WTC11 (cell line): ENCODE measurements at regions not wholly inside any gene's neighbourhood (a gene's known extent, or its start where the extent isn't known, plus 50 kb on each side); places are given as distances from the start of the nearest gene placed in this dataset.

Experiments
- ATAC-seq: fragments of 200-7000 bp; cut with Tn5 transposase; 2 replicates; pipeline ENCODE4 v1.10.0; 2021; ENCODE audit warnings: mild to moderate bottlenecking, moderate library complexity
- CTCF ChIA-PET: fragments of 300-600 bp; sonication (Branson Sonifier 250); formaldehyde crosslinking; loops from one replicate; lab custom pipeline; 2021; ENCODE audit warnings: antibody characterized with exemption; lab: Charles Lee
- POLR2A ChIA-PET: fragments of 350-600 bp; sonication (Branson Sonifier 250); formaldehyde crosslinking; loops from one replicate; lab custom pipeline; 2021; ENCODE audit warnings: antibody characterized with exemption; lab: Charles Lee
- DNase-seq: peaks from one replicate; pipeline ENCODE4 v3.0.0; 2021; ENCODE audit warnings: low spot score
- H3K27ac Mint-ChIP-seq: 2 replicates; pipeline ENCODE4 v1.8.0; 2021; ENCODE audit warnings: mixed read lengths
- H3K27me3 Mint-ChIP-seq: 2 replicates; pipeline ENCODE4 v1.8.0; 2021; ENCODE audit warnings: low read depth, mild to moderate bottlenecking, moderate library complexity, mixed read lengths
- H3K36me3 Mint-ChIP-seq: 2 replicates; pipeline ENCODE4 v1.8.0; 2021; ENCODE audit warnings: mixed read lengths
- H3K4me1 Mint-ChIP-seq: 2 replicates; pipeline ENCODE4 v1.8.0; 2022; ENCODE audit warnings: mixed read lengths
- H3K4me3 Mint-ChIP-seq: 2 replicates; pipeline ENCODE4 v1.8.0; 2021; ENCODE audit warnings: mild to moderate bottlenecking, moderate library complexity, mixed read lengths
- H3K9me3 Mint-ChIP-seq: 2 replicates; pipeline ENCODE4 v1.8.0; 2021; ENCODE audit warnings: mixed read lengths
- EMX1 ChIP-seq: fragments of 250-450 bp; sonication (Bioruptor Pico); IDR thresholded peaks from 2 replicates; pipeline ENCODE4 v1.8.0; 2021; ENCODE audit warnings: mild to moderate bottlenecking
- FOXP1 ChIP-seq: sonication (generic); formaldehyde crosslinking; IDR thresholded peaks from 2 replicates; pipeline ENCODE4 v1.8.0; 2022; ENCODE audit warnings: missing genetic modification reagents, mild to moderate bottlenecking, moderate library complexity, borderline replicate concordance
- IRF2 ChIP-seq: sonication (generic); formaldehyde crosslinking; IDR thresholded peaks from 2 replicates; pipeline ENCODE4 v1.8.0; 2022; ENCODE audit warnings: low read depth, missing genetic modification reagents, borderline replicate concordance
- MYBL2 ChIP-seq: sonication (generic); formaldehyde crosslinking; IDR thresholded peaks from 2 replicates; pipeline ENCODE4 v1.8.1; 2023; ENCODE audit warnings: mild to moderate bottlenecking, moderate library complexity, missing genetic modification reagents
- NFE2L1 ChIP-seq: sonication (generic); formaldehyde crosslinking; IDR thresholded peaks from 2 replicates; pipeline ENCODE4 v1.8.1; 2023; ENCODE audit warnings: missing genetic modification reagents
- TEAD4 ChIP-seq: sonication (generic); formaldehyde crosslinking; IDR thresholded peaks from 2 replicates; pipeline ENCODE4 v1.8.0; 2022; ENCODE audit warnings: mild to moderate bottlenecking, missing genetic modification reagents
- ZNF138 ChIP-seq: sonication (generic); formaldehyde crosslinking; conservative IDR thresholded peaks from 2 replicates; pipeline ENCODE4 v1.8.1; 2022; ENCODE audit warnings: mild to moderate bottlenecking, moderate library complexity, missing genetic modification reagents
- ZNF423 ChIP-seq: fragments of 250-450 bp; sonication (Bioruptor Pico); IDR thresholded peaks from 2 replicates; pipeline ENCODE4 v2.1.2; 2022; ENCODE audit warnings: mild to moderate bottlenecking, moderate library complexity
- TF ChIP-seq, protein P1 (sequence below): sonication (generic); formaldehyde crosslinking; IDR thresholded peaks from 2 replicates; pipeline ENCODE4 v1.8.1; 2022; ENCODE audit warnings: low read depth, missing genetic modification reagents, borderline replicate concordance
- TF ChIP-seq, protein P2 (sequence below): fragments of 250-450 bp; sonication (Bioruptor Pico); IDR thresholded peaks from 2 replicates; pipeline ENCODE4 v1.9.0; 2021; ENCODE audit warnings: mild to moderate bottlenecking
- TF ChIP-seq, protein P3 (sequence below): sonication (generic); formaldehyde crosslinking; IDR thresholded peaks from 2 replicates; pipeline ENCODE4 v1.8.1; 2022; ENCODE audit warnings: low read depth, mild to moderate bottlenecking, moderate library complexity, missing genetic modification reagents, borderline replicate concordance
- TF ChIP-seq, protein P4 (sequence below): sonication (generic); formaldehyde crosslinking; IDR thresholded peaks from 2 replicates; pipeline ENCODE4 v1.8.1; 2022; ENCODE audit warnings: mild to moderate bottlenecking, missing genetic modification reagents, moderate library complexity, borderline replicate concordance
- TF ChIP-seq, protein P5 (sequence below): sonication (generic); formaldehyde crosslinking; IDR thresholded peaks from 2 replicates; pipeline ENCODE4 v1.8.0; 2022; ENCODE audit warnings: missing genetic modification reagents
- TF ChIP-seq, protein P6 (sequence below): sonication (generic); formaldehyde crosslinking; IDR thresholded peaks from 2 replicates; pipeline ENCODE4 v1.8.0; 2022; ENCODE audit warnings: mild to moderate bottlenecking, missing genetic modification reagents
- TF ChIP-seq, protein P7 (sequence below): sonication (generic); formaldehyde crosslinking; IDR thresholded peaks from 2 replicates; pipeline ENCODE4 v1.8.0; 2022; ENCODE audit warnings: mild to moderate bottlenecking, missing genetic modification reagents

DNA sequence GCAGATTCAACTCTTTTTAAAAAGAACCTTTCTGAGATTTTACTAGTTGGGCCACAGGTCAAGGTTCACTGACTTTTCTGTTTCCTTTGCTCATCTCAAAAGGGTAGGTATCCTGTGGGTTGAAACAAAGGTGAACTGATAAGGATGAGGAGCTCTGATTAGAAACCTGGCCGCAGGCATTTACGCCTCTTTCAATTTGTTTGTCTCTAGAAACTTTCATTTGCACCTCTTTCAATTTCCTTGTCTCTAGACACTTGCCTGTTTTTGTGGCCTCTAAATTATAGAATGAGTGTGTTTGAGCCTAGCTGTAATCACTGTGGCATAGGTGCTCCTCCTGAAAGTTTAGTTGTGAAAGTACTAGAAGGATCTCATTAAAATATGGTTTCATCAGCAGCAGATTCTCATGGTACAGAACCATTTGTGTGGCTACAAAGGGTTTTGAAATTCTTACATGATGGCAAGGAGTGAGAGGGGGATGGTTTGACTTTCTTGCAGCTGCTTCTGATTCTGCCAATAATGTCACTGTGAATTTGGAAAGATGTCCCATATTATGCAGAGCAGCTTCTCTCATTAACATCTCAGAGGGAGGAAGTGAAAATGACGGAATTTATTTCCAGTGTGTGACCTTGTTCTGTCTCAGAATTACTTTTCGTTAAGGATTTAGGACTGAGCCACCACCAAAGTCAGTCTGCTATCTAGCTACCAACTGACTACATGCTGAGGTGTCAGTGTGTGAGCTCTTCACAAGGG is 142.2 kb downstream of the SH2D1A start (continued):
- TF ChIP-seq, protein P1, sequence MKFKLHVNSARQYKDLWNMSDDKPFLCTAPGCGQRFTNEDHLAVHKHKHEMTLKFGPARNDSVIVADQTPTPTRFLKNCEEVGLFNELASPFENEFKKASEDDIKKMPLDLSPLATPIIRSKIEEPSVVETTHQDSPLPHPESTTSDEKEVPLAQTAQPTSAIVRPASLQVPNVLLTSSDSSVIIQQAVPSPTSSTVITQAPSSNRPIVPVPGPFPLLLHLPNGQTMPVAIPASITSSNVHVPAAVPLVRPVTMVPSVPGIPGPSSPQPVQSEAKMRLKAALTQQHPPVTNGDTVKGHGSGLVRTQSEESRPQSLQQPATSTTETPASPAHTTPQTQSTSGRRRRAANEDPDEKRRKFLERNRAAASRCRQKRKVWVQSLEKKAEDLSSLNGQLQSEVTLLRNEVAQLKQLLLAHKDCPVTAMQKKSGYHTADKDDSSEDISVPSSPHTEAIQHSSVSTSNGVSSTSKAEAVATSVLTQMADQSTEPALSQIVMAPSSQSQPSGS (CRISPR knock-in tag) = no peak
- TF ChIP-seq, protein P2, sequence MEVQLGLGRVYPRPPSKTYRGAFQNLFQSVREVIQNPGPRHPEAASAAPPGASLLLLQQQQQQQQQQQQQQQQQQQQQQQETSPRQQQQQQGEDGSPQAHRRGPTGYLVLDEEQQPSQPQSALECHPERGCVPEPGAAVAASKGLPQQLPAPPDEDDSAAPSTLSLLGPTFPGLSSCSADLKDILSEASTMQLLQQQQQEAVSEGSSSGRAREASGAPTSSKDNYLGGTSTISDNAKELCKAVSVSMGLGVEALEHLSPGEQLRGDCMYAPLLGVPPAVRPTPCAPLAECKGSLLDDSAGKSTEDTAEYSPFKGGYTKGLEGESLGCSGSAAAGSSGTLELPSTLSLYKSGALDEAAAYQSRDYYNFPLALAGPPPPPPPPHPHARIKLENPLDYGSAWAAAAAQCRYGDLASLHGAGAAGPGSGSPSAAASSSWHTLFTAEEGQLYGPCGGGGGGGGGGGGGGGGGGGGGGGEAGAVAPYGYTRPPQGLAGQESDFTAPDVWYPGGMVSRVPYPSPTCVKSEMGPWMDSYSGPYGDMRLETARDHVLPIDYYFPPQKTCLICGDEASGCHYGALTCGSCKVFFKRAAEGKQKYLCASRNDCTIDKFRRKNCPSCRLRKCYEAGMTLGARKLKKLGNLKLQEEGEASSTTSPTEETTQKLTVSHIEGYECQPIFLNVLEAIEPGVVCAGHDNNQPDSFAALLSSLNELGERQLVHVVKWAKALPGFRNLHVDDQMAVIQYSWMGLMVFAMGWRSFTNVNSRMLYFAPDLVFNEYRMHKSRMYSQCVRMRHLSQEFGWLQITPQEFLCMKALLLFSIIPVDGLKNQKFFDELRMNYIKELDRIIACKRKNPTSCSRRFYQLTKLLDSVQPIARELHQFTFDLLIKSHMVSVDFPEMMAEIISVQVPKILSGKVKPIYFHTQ = no peak
- TF ChIP-seq FOXP1 (CRISPR knock-in tag) = no peak
- TF ChIP-seq, all 79 proteins: peak for 0

DNA sequence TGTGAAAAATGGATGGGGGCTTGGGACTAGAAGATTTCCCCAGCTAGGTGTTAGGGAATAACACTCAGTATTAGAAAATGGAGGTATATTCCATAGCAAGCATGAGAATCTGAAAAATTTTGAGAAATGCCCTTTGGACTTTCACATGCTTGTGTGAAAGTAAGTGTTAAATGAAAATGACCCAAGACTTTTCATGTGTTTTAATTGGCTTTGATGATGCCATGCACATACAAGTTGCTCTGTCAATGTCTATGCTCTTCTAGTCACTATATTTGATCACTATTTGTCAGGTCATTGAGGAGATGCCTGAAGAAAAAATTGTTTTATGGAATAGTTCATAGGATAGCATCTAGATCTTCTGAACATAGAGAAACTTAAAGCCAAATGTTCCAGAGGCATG is 147.6 kb downstream of the SH2D1A start:
- H3K36me3 Mint-ChIP-seq = no peaks in the 10 kb centered on the region
- no peaks in the 10 kb centered on the region for H3K27me3 Mint-ChIP-seq
- ChIA-PET POLR2A (no interaction called here), CTCF (no interaction called here)
- H3K9me3 Mint-ChIP-seq = no peaks in the 10 kb centered on the region
- DNase-seq (no peak), ATAC-seq (no peak)
- TF ChIP-seq, protein P3, sequence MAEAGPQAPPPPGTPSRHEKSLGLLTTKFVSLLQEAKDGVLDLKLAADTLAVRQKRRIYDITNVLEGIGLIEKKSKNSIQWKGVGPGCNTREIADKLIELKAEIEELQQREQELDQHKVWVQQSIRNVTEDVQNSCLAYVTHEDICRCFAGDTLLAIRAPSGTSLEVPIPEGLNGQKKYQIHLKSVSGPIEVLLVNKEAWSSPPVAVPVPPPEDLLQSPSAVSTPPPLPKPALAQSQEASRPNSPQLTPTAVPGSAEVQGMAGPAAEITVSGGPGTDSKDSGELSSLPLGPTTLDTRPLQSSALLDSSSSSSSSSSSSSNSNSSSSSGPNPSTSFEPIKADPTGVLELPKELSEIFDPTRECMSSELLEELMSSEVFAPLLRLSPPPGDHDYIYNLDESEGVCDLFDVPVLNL (CRISPR knock-in tag) = no peak
- TF ChIP-seq EMX1 = no peak
- H3K27ac Mint-ChIP-seq = no peak overlapping the region
- peaks cover 5% of the 10 kb centered on the region for H3K4me1 Mint-ChIP-seq
- no peak overlapping the region for H3K4me3 Mint-ChIP-seq

DNA sequence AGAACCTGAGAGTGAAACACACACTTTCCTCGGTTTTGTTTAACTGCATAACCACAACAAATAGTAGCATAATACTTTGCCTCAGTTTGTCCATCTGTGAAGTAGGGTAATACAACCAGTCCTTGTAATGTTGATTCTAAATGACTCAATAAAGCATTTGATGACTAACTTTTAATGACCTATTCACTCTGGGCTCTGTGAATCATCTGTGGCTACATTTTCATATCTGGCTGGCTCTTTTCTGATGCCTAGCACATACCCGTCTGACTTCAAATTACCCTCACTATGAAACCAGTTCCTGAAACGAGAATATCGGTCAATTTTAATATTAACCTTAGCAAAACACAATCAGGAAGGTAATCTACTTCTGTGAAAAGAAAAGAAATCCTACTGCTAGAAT is 151.0 kb downstream of the SH2D1A start:
- ChIA-PET CTCF (no interaction called here), POLR2A (no interaction called here)
- no peaks in the 10 kb centered on the region for H3K9me3 Mint-ChIP-seq
- no peaks in the 10 kb centered on the region for H3K36me3 Mint-ChIP-seq
- DNase-seq (no peak), ATAC-seq (no peak)
- no peak overlapping the region for H3K4me3 Mint-ChIP-seq
- peaks cover 24% of the 10 kb centered on the region for H3K4me1 Mint-ChIP-seq
- no peak overlapping the region for H3K27ac Mint-ChIP-seq
- no peaks in the 10 kb centered on the region for H3K27me3 Mint-ChIP-seq
- TF ChIP-seq, protein P4, sequence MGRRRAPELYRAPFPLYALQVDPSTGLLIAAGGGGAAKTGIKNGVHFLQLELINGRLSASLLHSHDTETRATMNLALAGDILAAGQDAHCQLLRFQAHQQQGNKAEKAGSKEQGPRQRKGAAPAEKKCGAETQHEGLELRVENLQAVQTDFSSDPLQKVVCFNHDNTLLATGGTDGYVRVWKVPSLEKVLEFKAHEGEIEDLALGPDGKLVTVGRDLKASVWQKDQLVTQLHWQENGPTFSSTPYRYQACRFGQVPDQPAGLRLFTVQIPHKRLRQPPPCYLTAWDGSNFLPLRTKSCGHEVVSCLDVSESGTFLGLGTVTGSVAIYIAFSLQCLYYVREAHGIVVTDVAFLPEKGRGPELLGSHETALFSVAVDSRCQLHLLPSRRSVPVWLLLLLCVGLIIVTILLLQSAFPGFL (CRISPR knock-in tag) = no peak
- TF ChIP-seq ZNF423 (CRISPR knock-in tag) (no peak), TEAD4 (no peak), MYBL2 (CRISPR knock-in tag) (no peak), NFE2L1 (CRISPR knock-in tag) (no peak), IRF2 (no peak), ZNF138 (CRISPR knock-in tag) (no peak)
- TF ChIP-seq, protein P5, sequence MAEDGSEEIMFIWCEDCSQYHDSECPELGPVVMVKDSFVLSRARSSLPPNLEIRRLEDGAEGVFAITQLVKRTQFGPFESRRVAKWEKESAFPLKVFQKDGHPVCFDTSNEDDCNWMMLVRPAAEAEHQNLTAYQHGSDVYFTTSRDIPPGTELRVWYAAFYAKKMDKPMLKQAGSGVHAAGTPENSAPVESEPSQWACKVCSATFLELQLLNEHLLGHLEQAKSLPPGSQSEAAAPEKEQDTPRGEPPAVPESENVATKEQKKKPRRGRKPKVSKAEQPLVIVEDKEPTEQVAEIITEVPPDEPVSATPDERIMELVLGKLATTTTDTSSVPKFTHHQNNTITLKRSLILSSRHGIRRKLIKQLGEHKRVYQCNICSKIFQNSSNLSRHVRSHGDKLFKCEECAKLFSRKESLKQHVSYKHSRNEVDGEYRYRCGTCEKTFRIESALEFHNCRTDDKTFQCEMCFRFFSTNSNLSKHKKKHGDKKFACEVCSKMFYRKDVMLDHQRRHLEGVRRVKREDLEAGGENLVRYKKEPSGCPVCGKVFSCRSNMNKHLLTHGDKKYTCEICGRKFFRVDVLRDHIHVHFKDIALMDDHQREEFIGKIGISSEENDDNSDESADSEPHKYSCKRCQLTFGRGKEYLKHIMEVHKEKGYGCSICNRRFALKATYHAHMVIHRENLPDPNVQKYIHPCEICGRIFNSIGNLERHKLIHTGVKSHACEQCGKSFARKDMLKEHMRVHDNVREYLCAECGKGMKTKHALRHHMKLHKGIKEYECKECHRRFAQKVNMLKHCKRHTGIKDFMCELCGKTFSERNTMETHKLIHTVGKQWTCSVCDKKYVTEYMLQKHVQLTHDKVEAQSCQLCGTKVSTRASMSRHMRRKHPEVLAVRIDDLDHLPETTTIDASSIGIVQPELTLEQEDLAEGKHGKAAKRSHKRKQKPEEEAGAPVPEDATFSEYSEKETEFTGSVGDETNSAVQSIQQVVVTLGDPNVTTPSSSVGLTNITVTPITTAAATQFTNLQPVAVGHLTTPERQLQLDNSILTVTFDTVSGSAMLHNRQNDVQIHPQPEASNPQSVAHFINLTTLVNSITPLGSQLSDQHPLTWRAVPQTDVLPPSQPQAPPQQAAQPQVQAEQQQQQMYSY = no peak
- TF ChIP-seq, protein P6, sequence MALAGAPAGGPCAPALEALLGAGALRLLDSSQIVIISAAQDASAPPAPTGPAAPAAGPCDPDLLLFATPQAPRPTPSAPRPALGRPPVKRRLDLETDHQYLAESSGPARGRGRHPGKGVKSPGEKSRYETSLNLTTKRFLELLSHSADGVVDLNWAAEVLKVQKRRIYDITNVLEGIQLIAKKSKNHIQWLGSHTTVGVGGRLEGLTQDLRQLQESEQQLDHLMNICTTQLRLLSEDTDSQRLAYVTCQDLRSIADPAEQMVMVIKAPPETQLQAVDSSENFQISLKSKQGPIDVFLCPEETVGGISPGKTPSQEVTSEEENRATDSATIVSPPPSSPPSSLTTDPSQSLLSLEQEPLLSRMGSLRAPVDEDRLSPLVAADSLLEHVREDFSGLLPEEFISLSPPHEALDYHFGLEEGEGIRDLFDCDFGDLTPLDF = no peak
- TF ChIP-seq, protein P1 (CRISPR knock-in tag) = no peak
- TF ChIP-seq, protein P7, sequence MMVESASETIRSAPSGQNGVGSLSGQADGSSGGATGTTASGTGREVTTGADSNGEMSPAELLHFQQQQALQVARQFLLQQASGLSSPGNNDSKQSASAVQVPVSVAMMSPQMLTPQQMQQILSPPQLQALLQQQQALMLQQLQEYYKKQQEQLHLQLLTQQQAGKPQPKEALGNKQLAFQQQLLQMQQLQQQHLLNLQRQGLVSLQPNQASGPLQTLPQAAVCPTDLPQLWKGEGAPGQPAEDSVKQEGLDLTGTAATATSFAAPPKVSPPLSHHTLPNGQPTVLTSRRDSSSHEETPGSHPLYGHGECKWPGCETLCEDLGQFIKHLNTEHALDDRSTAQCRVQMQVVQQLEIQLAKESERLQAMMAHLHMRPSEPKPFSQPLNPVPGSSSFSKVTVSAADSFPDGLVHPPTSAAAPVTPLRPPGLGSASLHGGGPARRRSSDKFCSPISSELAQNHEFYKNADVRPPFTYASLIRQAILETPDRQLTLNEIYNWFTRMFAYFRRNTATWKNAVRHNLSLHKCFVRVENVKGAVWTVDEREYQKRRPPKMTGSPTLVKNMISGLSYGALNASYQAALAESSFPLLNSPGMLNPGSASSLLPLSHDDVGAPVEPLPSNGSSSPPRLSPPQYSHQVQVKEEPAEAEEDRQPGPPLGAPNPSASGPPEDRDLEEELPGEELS (CRISPR knock-in tag) = no peak
